ENCODE measurements at regions not wholly inside any gene's neighbourhood (a gene's known extent, or its start where the extent isn't known, plus 50 kb on each side); places are given as distances from the start of the nearest gene placed in this dataset.

GRCh38 chr14:98999901-99000300, 272.1 kb downstream of the BCL11B start:
- TF ChIP-seq USF1 (IDR thresholded peaks at IDR 0.05) = no peak
- TF ChIP-seq REST (IDR thresholded peaks at IDR 0.05; ENCODE audit: low read depth) = no peak
